ENCODE measurements at regions not wholly inside any gene's neighbourhood (a gene's known extent, or its start where the extent isn't known, plus 50 kb on each side); places are given as distances from the start of the nearest gene placed in this dataset.

GRCh38 chr1:38685388-38685787, 174.2 kb downstream of the RRAGC start:
- Histone ChIP-seq H3K23me2 (ENCODE audit: insufficient read length, low read depth, low read length, poor library complexity, severe bottlenecking) (no peaks in the 10 kb centered on the region), H3K9ac (ENCODE audit: extremely low read depth, insufficient read length, low read length) (no peak overlapping the region), H2BK12ac (ENCODE audit: insufficient read length, low read depth, low read length) (no peak overlapping the region), H2BK5ac (ENCODE audit: insufficient read length, low read length) (no peak overlapping the region), H2BK15ac (ENCODE audit: low read depth, low read length) (no peak overlapping the region), H3K23ac (ENCODE audit: insufficient read length, low read depth, low read length) (no peak overlapping the region), H3T11ph (ENCODE audit: low read length) (no peak overlapping the region), H3K56ac (ENCODE audit: insufficient read length, low read depth, low read length) (no peak overlapping the region), H2BK120ac (ENCODE audit: low read depth, low read length, poor library complexity, severe bottlenecking) (no peak overlapping the region), H2AFZ (ENCODE audit: low read length) (no peak overlapping the region), H3K79me2 (ENCODE audit: insufficient read depth, low read length) (no peaks in the 10 kb centered on the region), H4K5ac (ENCODE audit: insufficient read length, low read depth, low read length) (no peak overlapping the region), H2AK5ac (ENCODE audit: insufficient read length, low read length) (no peak overlapping the region), H4K8ac (replicated peaks; ENCODE audit: insufficient read length, low read depth, low read length) (no peak overlapping the region), H4K91ac (ENCODE audit: insufficient read length, low read depth, low read length) (no peak overlapping the region), H3K79me1 (ENCODE audit: insufficient read depth, low read depth, low read length, poor library complexity, severe bottlenecking) (no peaks in the 10 kb centered on the region), H3K14ac (ENCODE audit: insufficient read depth, low read length) (no peak overlapping the region), H3K4ac (ENCODE audit: low read depth, low read length) (no peak overlapping the region), H4K20me1 (ENCODE audit: control insufficient read depth, insufficient read depth, insufficient read length) (no peaks in the 10 kb centered on the region), H3K4me1 (ENCODE audit: insufficient read depth, low read length) (no peaks in the 10 kb centered on the region; the same call in 1 of the 2 replicates), H3K27me3 (ENCODE audit: insufficient read depth, low read length) (no peaks in the 10 kb centered on the region), H3K27ac (ENCODE audit: insufficient read length, low read depth, low read length) (no peak overlapping the region), H3K4me2 (ENCODE audit: insufficient read depth, insufficient read length, low read length) (no peak overlapping the region), H3K18ac (ENCODE audit: insufficient read length, low read depth, low read length) (no peak overlapping the region), H2BK20ac (ENCODE audit: low read depth, low read length, poor library complexity, severe bottlenecking) (no peak overlapping the region), H3K9me3 (ENCODE audit: control insufficient read depth, low read depth, low read length) (no peaks in the 10 kb centered on the region)
- Mint-ChIP-seq H3K27me3 (ENCODE audit: low read depth) (peaks cover 9% of the 10 kb centered on the region), H3K36me3 (ENCODE audit: insufficient read depth in 1 of 3, low read depth in 3 of 3) (no peaks in the 10 kb centered on the region), H3K27ac (no peak overlapping the region), H3K4me1 (peaks cover 7 to 11% of the 10 kb centered on the region in 2 experiments), H3K9me3 (no peaks in the 10 kb centered on the region), H3K4me3 (no peak overlapping the region)
- no peak for TF ChIP-seq CTCF (conservative IDR thresholded peaks at IDR 0.05)
- WGBS (ENCODE audit: extremely low coverage, insufficient read length, low lambda C conversion rate), result no CpG with 5 or more reads among the region's 6 CpGs
- no peak for DNase-seq

Measured in H9 (cell line).